SK-N-MC (cell line): ENCODE measurements at regions not wholly inside any gene's neighbourhood (a gene's known extent, or its start where the extent isn't known, plus 50 kb on each side); places are given as distances from the start of the nearest gene placed in this dataset.

Experiments
- EZH2 ChIP-seq: fragments of 200-600 bp; sonication (generic); IDR thresholded peaks from one replicate; pipeline ENCODE4 v1.6.1; 2017; ENCODE audit warnings: antibody characterized with exemption
- POLR2AphosphoS5 ChIP-seq: IDR thresholded peaks from 2 replicates; pipeline ENCODE4 v1.6.1; 2012; ENCODE audit warnings: mild to moderate bottlenecking, low read depth, low read length, borderline replicate concordance

DNA sequence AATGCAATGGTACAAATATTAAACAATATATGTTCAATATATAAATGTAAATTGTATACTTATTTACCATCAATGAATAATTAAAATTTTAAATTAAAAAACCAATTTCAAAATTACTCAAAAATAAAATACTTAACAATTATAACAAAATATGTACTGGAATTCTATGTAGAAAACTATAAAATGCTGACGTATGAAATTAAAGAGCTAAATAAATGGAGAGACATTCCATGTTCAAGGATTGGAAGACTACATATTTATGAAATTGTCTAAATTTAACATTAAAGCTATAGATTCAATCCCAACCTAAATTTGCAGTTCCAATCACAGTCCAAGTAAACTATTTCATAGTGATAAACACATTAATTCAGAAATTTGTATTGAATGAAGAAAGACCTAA, 1522.4 kb downstream of the SI start:
- TF ChIP-seq EZH2 (no peak), POLR2AphosphoS5 (no peak)
